ENCODE measurements at regions not wholly inside any gene's neighbourhood (a gene's known extent, or its start where the extent isn't known, plus 50 kb on each side); places are given as distances from the start of the nearest gene placed in this dataset.
"Not testable (repeated sequence)": the region's sequence is repeated elsewhere in the genome, so short reads cannot be mapped to it uniquely, and the experiment has no call there.

DNA sequence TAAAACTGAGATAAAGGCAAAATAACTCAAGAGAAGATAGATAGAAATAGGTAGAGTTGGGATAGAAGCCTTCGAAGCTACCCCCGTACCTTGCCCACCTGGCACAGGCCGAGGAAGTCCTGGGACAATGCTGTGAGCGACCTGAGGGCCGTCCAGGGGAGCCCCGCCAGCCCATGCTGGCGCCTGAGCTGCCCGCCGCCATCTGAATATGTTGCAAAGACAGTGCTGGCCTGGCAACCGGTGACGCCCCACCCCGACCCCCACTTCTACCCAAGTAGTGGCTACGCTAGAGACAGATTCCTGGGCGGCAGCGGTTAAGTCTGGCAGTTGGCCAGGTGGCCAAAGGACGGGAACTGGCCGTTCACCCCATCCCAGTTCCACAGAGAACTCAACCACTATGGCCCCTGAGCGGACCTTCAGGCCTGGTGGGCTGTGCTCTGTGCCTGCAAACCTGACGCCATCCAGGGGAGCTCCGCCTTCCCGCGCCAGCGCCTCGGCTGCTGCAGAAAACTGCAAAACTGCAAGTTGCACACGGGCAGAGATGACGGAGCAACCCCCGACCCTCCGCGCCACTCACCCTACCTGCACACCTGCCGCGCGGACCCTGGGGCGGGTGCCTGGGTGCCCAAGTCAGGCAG, 866.2 kb downstream of the SPATA31A1 start:
- H3K4me1 Mint-ChIP-seq; ATAC-seq (replicated peaks); H3K27me3 Mint-ChIP-seq; H3K27ac Mint-ChIP-seq; H3K36me3 Mint-ChIP-seq (ENCODE audit: low read depth); H3K4me3 Mint-ChIP-seq; H3K9me3 Mint-ChIP-seq: not testable (repeated sequence)

DNA sequence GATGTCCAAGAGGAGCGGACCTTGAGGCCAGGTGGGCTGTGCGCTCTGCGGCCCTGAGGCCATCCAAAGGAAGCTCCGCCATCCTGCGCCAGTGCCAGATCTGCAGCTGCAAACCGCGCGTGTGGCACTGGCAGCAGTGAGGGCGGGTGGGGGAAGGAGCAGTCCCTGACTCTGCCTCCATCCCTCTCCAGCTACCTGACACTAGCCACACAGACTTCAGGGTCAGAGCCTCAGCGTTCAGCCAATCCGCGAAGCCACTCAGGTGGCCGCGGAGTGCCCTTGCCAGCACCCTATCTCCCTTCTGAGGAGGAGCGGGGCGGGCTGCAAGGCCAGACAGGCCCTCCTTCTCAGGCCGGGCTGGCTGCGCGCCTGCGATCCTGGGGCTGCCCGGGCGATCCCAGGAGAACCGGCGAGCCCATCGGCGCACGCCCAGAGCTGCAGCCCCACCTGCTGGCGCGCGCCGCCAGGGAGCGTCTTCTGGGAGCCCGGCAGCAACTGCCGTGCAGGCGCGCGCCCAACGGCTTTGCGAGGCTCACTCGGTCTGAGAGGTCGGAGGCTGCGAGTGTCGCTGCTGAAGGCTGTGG, 867.2 kb downstream of the SPATA31A1 start:
- H3K9me3 Mint-ChIP-seq; H3K4me1 Mint-ChIP-seq; H3K27ac Mint-ChIP-seq; H3K27me3 Mint-ChIP-seq; H3K36me3 Mint-ChIP-seq (ENCODE audit: low read depth); ATAC-seq (replicated peaks): not testable (repeated sequence)
- peak overlapping the region; percentile 28 for H3K4me3 Mint-ChIP-seq

DNA sequence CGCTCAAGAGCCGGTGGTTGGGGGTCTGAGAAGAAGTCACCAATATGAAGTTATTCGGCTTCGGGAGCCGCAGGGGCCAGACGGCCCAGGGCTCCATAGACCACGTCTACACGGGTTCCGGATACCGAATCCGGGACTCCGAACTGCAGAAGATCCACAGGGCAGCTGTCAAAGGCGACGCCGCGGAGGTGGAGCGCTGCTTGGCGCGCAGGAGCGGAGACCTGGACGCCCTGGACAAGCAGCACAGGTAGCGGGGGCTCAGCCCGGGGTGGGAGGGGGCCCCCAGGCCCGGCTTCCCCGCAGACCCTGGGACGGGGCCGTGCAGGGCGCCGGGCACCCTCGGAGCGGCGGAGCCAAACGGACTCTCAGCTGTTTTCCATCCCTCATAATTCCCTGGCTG, 867.9 kb downstream of the SPATA31A1 start:
- not testable (repeated sequence) for H3K9me3 Mint-ChIP-seq; H3K4me1 Mint-ChIP-seq; ATAC-seq (replicated peaks); H3K27ac Mint-ChIP-seq; H3K27me3 Mint-ChIP-seq; H3K36me3 Mint-ChIP-seq (ENCODE audit: low read depth)
- peak overlapping the region; percentile 28 for H3K4me3 Mint-ChIP-seq

Measured in activated T-helper 17 cell treated with anti-CD3 and anti-CD28 coated beads, Interleukin-2, amount 50 U/mL, for 72 hours (primary cell).